MM.1S (cell line): ENCODE measurements at regions not wholly inside any gene's neighbourhood (a gene's known extent, or its start where the extent isn't known, plus 50 kb on each side); places are given as distances from the start of the nearest gene placed in this dataset.

Experiments used
- DNase-seq: peaks from one replicate; pipeline ENCODE4 v3.0.0-alpha.2; 2015
- H2AFZ ChIP-seq: fragments of 300-600 bp; sonication (generic); 2 replicates; pipeline ENCODE4 v1.6.0; 2016; ENCODE audit warnings: antibody characterized with exemption, low read length
- H3F3A ChIP-seq: fragments of 300-600 bp; sonication (generic); 2 replicates; pipeline ENCODE4 v1.6.1; 2016; ENCODE audit warnings: mild to moderate bottlenecking, antibody characterized with exemption, low read length, moderate library complexity, mixed read lengths; ENCODE audit not compliant: insufficient read depth
- H3K27ac ChIP-seq: fragments of 300-600 bp; sonication (generic); 2 replicates; pipeline ENCODE4 v1.5.1; 2016; ENCODE audit warnings: mild to moderate bottlenecking, low read length
- H3K27me3 ChIP-seq: fragments of 300-600 bp; sonication (generic); replicated peaks from 2 replicates; pipeline ENCODE4 v1.6.0; 2016; ENCODE audit warnings: low read length; ENCODE audit not compliant: insufficient read depth
- H3K36me3 ChIP-seq: fragments of 300-600 bp; sonication (generic); replicated peaks from 2 replicates; pipeline ENCODE4 v1.6.1; 2016; ENCODE audit warnings: mild to moderate bottlenecking, low read length, mixed read lengths; ENCODE audit not compliant: insufficient read depth
- H3K4me1 ChIP-seq: fragments of 300-600 bp; sonication (generic); 2 replicates; pipeline ENCODE4 v1.6.1; 2016; ENCODE audit warnings: low read length, mixed read lengths
- H3K4me2 ChIP-seq: fragments of 300-600 bp; sonication (generic); 2 replicates; pipeline ENCODE4 v1.6.0; 2016; ENCODE audit warnings: low read depth, low read length
- H3K4me3 ChIP-seq: fragments of 300-600 bp; sonication (generic); 2 replicates; pipeline ENCODE4 v1.5.1; 2016; ENCODE audit warnings: low read length, mixed read lengths
- H3K79me2 ChIP-seq: fragments of 300-600 bp; sonication (generic); 2 replicates; pipeline ENCODE4 v1.6.1; 2016; ENCODE audit warnings: mixed run types, low read length, mixed read lengths
- H3K9ac ChIP-seq: fragments of 300-600 bp; sonication (generic); 2 replicates; pipeline ENCODE4 v1.6.1; 2016; ENCODE audit warnings: low read length, mixed read lengths
- H3K9me2 ChIP-seq: fragments of 300-600 bp; sonication (generic); replicated peaks from 2 replicates; pipeline ENCODE4 v1.6.1; 2016; ENCODE audit warnings: mild to moderate bottlenecking, low read length, mixed read lengths; ENCODE audit not compliant: insufficient read depth
- H3K9me3 ChIP-seq: fragments of 300-600 bp; sonication (generic); replicated peaks from 2 replicates; pipeline ENCODE4 v1.6.1; 2016; ENCODE audit warnings: mild to moderate bottlenecking, low read length, mixed read lengths; ENCODE audit not compliant: insufficient read depth
- H4K20me1 ChIP-seq: fragments of 300-600 bp; sonication (generic); 2 replicates; pipeline ENCODE4 v1.6.1; 2016; ENCODE audit warnings: mild to moderate bottlenecking, low read length, moderate library complexity, mixed read lengths; ENCODE audit not compliant: insufficient read depth
- EZH2 ChIP-seq: fragments of 300-600 bp; sonication (generic); optimal IDR thresholded peaks from 2 replicates; pipeline ENCODE3; 2017; ENCODE audit warnings: low read depth, mild to moderate bottlenecking, antibody characterized with exemption, low read length, mixed read lengths
- EZH2phosphoT487 ChIP-seq: fragments of 300-600 bp; sonication (generic); IDR thresholded peaks from 2 replicates; pipeline ENCODE4 v1.6.1; 2018; ENCODE audit warnings: antibody characterized with exemption, low read length
- TF ChIP-seq, protein P1 (sequence below): fragments of 300-600 bp; sonication (generic); IDR thresholded peaks from 2 replicates; pipeline ENCODE4 v1.5.1; 2016; ENCODE audit warnings: antibody characterized with exemption, low read length, mixed read lengths

DNA sequence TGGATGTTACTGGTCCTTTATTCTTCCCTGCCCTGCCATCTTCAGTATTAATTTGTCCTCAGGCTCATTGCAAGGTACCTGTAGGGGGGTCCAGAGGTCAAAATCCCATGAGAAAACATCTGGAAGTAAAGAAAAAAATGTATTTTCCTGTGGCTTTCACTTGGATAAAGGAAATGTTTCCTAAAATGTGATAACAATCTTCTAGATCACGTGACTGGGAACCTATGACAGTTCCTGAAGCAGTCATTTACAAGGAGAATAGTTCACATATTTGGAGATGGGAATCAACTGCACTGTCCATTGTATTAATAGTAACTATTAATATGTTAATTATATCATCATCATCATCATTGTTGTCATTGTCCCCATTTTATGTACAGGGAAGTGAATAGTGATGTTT, 915.1 kb upstream of the EEF2KMT start:
- H2AFZ ChIP-seq: no peak overlapping the region

GRCh38 chr16:6009151-6009550, 911.6 kb upstream of the EEF2KMT start:
- Histone ChIP-seq H3K4me2 (no peak overlapping the region), H3K4me1 (no peaks in the 10 kb centered on the region), H4K20me1 (no peaks in the 10 kb centered on the region), H3K36me3 (no peaks in the 10 kb centered on the region), H3K4me3 (no peak overlapping the region), H3K9me2 (no peaks in the 10 kb centered on the region), H3K9me3 (no peaks in the 10 kb centered on the region), H3F3A (no peaks in the 10 kb centered on the region), H2AFZ (no peak overlapping the region), H3K79me2 (no peaks in the 10 kb centered on the region), H3K27me3 (no peaks in the 10 kb centered on the region), H3K9ac (no peak overlapping the region), H3K27ac (no peak overlapping the region)
- DNase-seq: no peak
- TF ChIP-seq EZH2 (no peak), EZH2phosphoT487 (no peak)
- TF ChIP-seq, protein P1, sequence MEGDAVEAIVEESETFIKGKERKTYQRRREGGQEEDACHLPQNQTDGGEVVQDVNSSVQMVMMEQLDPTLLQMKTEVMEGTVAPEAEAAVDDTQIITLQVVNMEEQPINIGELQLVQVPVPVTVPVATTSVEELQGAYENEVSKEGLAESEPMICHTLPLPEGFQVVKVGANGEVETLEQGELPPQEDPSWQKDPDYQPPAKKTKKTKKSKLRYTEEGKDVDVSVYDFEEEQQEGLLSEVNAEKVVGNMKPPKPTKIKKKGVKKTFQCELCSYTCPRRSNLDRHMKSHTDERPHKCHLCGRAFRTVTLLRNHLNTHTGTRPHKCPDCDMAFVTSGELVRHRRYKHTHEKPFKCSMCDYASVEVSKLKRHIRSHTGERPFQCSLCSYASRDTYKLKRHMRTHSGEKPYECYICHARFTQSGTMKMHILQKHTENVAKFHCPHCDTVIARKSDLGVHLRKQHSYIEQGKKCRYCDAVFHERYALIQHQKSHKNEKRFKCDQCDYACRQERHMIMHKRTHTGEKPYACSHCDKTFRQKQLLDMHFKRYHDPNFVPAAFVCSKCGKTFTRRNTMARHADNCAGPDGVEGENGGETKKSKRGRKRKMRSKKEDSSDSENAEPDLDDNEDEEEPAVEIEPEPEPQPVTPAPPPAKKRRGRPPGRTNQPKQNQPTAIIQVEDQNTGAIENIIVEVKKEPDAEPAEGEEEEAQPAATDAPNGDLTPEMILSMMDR: no peak

More for the DNA sequence above, 915.1 kb upstream of the EEF2KMT start:
- no peaks in the 10 kb centered on the region for H4K20me1 ChIP-seq
- no peaks in the 10 kb centered on the region for H3K4me1 ChIP-seq
- no peaks in the 10 kb centered on the region for H3K27me3 ChIP-seq
- H3K79me2 ChIP-seq: no peaks in the 10 kb centered on the region
- H3K27ac ChIP-seq: no peak overlapping the region
- no peak for DNase-seq
- no peaks in the 10 kb centered on the region for H3K9me2 ChIP-seq
- no peaks in the 10 kb centered on the region for H3F3A ChIP-seq
- no peak overlapping the region for H3K4me2 ChIP-seq
- TF ChIP-seq, protein P1: no peak
- TF ChIP-seq EZH2 (no peak), EZH2phosphoT487 (no peak)
- H3K9me3 ChIP-seq: no peaks in the 10 kb centered on the region
- H3K36me3 ChIP-seq: no peaks in the 10 kb centered on the region
- H3K9ac ChIP-seq: no peak overlapping the region
- no peak overlapping the region for H3K4me3 ChIP-seq

DNA sequence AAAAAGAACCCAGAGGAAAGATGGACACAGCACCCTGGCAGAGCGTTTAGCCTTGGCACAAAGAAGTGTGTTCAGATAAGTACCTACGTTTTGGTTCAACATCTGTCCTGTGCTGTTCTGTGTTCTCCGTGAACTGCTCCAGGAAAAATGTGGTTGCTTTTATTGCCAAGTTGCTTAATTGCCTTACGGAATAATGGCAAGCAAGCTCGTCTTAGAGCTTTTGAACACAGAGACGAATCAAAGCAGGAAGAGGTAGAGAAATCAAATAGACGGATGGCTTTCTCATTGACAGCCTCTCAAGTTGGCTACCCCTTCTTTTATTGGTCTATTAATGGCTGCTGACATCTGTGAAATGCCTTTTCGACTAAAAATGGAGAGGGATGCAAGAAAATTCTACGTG, 911.1 kb upstream of the EEF2KMT start:
- no peak for DNase-seq
- Histone ChIP-seq H3F3A (no peaks in the 10 kb centered on the region), H3K4me3 (no peak overlapping the region), H3K4me2 (no peak overlapping the region), H3K36me3 (no peaks in the 10 kb centered on the region), H3K9ac (no peak overlapping the region), H3K9me2 (no peaks in the 10 kb centered on the region), H3K9me3 (no peaks in the 10 kb centered on the region), H3K4me1 (peaks cover 2% of the 10 kb centered on the region), H4K20me1 (no peaks in the 10 kb centered on the region), H2AFZ (no peak overlapping the region), H3K79me2 (no peaks in the 10 kb centered on the region), H3K27ac (no peak overlapping the region), H3K27me3 (no peaks in the 10 kb centered on the region)
- TF ChIP-seq, protein P1: no peak
- TF ChIP-seq EZH2phosphoT487 (no peak), EZH2 (no peak)
